HG02840 (cell line): ENCODE measurements at regions not wholly inside any gene's neighbourhood (a gene's known extent, or its start where the extent isn't known, plus 50 kb on each side); places are given as distances from the start of the nearest gene placed in this dataset.

Source experiments
- ATAC-seq: cut with Tn5 transposase; IDR thresholded peaks from one replicate; pipeline ENCODE4 v1.9.1; 2021; ENCODE audit warnings: mild to moderate bottlenecking, moderate library complexity, moderate number of reproducible peaks; ENCODE audit not compliant: unreplicated experiment, low FRiP score

DNA sequence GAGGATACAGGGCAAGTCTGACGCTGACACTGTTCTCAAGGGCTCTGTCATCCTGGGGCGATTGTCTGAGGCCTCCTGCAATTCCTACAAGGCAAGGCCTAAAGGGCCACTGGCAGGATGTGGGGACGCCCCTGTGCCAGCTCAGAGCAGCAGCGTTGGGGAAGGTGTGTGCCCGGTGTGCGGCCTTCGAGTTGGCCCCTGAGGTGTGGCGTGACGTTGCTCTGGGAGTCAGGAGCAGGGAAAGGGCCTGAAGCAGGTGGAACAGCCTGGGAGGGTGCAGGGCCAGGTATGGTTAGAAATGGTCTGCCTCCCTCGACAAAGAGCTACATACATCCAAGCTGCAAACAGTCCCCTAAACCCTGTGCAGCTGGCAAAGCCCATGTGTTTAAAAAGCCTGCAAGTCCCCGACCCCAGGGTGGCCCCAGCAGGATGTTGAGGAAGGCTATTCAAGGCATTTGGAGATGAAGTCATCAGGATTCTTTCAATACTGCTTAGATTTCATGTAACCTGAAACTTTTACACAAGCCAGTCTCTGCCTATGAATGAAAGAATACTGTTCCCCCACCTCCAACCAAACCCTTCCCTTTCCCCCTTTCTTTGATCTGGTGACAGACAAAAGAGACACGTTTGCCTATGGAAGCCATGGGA, 142.5 kb upstream of the TNS3 start:
- no peak for ATAC-seq

DNA sequence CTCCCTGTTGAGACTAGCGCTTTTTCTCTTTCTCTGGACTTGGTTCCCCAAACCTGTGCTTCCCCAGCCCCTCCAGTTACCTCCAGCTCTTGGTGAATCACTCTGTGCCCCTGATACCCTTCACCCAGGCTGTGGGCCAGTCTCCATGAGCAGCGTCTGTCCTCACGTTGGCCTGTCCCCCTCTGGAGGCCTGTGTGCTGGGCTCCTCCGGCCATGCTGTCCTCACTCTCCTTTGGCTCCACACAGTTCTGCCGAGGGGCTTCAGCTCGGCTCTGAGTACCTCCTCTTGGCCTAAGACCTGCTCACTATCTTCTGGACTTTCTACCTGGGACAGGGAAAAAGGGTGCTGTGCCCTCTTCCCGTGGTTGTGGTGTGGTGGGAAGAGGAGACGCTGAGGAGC, 140.2 kb upstream of the TNS3 start:
- no peak for ATAC-seq

DNA sequence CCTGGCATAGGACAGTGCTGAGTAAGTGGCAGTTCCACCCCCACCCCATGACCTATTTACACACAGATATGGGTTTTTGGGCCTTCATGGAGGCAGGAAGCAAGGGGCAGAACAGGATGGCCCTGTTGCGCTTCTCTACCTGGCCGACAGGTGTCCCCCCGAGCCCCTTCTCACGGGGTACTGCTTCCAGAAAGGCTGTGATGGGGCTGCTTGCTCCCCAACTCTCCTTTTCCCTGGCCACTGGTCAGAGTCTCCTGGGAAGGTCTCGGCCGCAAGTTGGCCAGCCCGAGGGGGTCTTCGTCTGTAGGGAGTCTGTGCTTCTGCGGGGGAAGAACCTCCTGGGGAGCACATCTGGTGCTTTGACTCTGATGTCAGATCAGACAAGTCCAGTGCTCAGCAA, 139.8 kb upstream of the TNS3 start:
- no peak for ATAC-seq

DNA sequence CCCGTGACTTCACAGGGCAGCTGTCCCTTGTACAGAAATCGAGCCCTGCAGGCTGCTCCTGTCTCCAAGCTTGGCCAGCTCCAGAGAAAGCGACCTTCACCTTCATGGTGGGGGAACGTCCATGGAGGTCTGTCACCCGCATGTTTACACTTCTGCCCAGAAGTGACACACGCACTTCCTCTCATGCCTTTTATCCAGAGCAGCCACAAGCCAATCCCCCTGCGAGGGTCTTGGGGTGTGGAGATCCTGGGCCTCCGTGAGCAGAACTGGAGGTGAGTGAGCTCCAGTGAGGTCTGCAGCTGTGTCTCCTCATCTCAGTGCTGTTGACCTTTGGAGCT, 139.0 kb upstream of the TNS3 start:
- no peak for ATAC-seq

- ATAC-seq = no peak
These were observed 138.4 kb upstream of the TNS3 start for GRCh38 chr7:47720141-47720906.

DNA sequence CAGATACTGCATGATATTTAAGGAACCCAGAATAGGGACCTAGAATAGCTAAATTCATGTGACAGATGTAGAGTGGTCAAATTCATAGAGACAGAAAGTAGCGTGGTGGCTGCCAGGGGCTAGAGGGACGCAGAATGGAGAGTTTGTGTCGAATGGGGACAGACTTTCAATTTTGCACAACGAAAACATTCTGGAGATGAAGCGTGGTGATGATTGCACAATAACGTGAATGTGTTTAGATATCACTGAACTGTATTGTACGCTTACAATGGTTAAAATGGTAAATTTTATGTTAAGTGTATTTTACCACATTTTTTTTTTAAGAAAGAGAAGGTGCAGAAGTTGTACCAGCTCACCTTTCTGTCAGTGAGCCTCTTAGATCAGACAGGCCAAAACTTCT, 137.8 kb upstream of the TNS3 start:
- ATAC-seq = no peak

DNA sequence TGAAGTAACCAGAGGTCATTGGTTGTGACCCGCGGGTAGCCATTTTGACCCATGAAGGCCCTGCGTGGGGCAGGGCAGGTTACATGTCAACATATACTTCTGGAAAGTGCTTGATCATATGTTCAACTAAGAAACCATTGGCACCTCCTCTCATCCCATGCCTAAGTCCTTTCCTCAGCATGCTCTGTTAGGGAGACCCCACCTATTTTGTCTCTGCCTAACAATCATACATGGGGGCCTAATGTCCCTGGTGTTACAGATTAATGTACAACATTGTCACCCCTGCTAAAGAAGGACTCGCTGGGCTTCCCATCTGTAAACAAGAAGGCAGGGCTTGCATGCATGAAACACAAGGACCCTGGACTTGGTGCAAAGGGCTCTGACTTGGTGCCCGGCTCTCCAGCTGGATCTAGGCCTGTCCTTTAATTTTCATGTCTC, 133.7 kb upstream of the TNS3 start:
- ATAC-seq = peak; percentile 12

- ATAC-seq = peak; percentile 96
These were observed 133.0 kb upstream of the TNS3 start for GRCh38 chr7:47714669-47715607.

DNA sequence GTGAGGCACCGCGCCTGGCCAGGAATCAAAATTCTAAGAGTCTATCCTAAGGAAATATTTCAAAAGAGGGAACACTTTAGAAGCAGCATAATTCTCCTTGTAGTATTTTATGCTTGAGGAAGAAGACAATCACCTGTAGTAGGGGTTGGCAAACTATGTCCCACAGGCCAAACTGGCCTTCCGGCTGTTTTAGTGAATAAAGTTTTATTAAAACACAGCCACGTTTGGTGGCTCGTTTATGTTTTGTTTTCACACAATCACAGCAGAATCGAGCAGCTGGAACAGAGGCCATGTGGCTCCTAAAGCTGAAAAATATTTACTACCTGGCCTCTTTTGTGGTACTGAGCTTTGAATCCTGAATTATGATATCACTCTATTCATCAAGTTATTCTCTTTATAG, 131.7 kb upstream of the TNS3 start:
- no peak for ATAC-seq

GRCh38 chr7:47712416-47712815, 130.5 kb upstream of the TNS3 start:
- ATAC-seq = no peak

- ATAC-seq = no peak
These were observed 129.9 kb upstream of the TNS3 start for GRCh38 chr7:47711776-47712175.

DNA sequence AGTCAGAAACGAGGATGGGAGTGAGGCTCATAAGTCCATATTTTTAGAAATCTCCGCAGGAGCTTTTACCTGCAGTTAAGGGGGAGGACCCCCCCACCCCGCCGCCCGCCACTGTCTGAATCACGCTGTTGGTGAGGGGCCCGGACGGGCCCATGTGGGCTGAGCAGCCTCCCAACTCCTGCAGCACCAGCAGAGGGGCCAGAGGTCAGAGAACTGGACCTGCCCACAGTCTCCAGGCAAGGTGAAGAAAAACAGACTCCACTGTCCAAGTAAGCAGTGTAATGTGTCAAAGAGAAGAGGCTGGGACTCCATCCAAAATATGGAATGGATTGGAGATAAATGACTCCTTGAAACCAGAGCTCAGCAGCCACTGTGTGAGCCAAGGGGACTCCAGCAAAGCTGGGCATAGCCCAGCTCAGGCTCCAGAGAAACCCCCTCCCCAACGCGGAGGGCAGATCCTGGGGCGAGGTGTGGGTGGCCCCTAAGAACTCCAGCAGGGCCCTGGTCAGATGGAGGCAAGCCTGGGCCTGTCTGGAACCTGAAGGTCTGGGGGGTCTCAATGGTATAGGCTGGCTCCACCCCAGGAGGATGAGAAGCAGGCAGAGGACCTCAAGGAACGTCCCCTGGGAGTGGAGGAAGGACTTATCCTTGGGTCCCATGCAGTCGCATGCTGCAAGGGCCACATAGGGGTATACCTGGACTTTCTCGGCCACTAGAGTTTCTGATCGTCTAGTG, 128.5 kb upstream of the TNS3 start:
- ATAC-seq = no peak

DNA sequence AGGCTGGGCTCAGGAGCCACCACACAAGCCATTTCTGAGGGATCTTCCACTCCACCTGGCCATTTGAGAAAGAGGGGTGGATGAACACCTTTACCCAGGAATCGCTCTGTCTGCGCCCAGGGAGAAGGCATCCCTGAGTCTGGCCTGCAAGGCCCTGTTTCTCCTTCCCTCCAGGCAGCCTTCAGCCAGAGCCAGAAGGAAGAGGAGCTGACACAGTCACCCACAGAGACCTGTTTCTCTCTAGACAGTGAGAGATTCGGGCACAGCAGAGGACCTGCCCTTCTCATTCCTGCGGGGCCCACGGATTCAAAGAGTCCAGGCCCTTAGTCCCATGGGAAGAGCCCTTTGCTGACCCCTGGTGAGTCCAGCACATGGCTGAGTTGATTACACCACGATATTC, 127.5 kb upstream of the TNS3 start:
- no peak for ATAC-seq

DNA sequence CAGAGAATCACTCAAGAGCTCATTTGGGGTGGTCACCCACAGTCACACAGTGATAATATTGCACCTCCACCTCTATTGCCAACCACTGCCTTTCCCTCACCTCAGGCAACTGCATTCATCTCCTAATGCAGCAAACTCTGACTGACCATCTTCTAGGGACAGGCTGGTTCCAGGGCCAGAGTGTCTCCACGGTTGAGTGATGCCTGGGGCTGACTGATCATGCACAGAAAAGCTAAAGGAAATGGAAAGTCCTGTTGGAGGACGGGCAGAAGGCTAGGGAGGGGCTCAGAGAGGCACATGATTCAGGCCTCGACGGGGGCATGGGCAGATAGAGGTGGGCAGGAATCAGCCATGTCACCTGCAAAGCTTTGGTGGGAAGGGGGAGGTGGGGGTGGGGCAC, 127.1 kb upstream of the TNS3 start:
- ATAC-seq = no peak

DNA sequence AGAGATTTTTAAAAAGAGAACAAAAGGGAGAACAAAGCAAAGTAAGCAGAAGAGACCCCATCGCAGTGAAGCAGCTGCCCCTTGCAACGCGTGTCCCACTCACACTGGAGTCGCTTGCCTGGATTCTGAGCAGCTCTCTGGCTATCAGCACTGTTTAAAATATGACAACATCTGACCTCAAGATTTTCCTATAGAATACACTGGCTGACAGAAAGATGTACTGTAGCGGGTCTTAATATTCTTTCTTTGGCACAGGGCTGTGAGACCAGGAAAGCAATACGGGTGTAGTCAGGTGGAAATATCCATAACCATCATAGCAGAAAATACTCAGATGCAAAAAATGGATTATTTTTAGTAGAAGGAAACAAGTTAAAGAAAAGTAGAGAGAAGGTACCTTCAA, 125.7 kb upstream of the TNS3 start:
- no peak for ATAC-seq

DNA sequence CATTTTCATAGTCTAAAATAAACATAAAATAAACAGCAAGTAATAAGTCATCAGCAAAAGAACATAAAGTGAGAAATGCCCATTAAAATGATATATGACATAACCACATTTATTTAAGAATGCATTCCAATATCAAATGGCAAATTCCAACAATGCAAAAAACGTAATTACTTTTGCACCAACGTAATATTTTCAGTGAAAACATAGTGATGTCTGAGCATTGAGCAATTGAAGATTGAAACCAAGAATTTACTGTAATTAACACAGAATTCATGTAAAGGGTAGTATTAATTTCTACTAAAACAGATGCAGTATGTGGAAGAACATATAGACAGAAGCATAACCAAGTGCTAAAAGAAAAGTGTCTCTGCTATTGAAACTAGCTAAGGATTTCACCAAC, 123.0 kb upstream of the TNS3 start:
- ATAC-seq = no peak

DNA sequence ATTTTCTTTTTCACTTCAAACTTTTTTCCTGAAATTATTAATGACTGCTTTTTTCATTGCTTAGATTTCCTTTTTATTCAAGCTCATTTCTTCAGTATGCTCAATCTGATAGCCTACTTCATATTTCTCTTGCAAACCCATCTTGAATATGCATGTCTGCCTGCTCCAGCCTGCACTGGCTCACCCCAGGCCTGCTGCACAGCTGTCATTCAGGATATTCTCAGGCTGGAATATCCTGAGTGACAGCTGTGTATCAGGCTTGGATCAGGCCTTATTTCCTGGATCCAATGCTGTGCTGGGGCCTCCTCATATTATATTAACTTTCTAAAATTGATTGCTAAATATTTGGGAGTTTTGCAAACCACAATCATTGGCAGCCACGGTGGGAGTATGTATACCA, 120.2 kb upstream of the TNS3 start:
- ATAC-seq = no peak

GRCh38 chr7:47698386-47698785, 116.5 kb upstream of the TNS3 start:
- ATAC-seq = no peak

GRCh38 chr7:47697543-47697942, 115.6 kb upstream of the TNS3 start:
- no peak for ATAC-seq

- no peak for ATAC-seq
These were observed 114.3 kb upstream of the TNS3 start for GRCh38 chr7:47696152-47696710.
